HCT116 (cell line): ENCODE measurements at regions not wholly inside any gene's neighbourhood (a gene's known extent, or its start where the extent isn't known, plus 50 kb on each side); places are given as distances from the start of the nearest gene placed in this dataset.

Source experiments
- ATAC-seq: fragments of 200-7000 bp; cut with Tn5 transposase; 2 replicates; pipeline ENCODE4 v1.9.1; 2020; ENCODE audit warnings: mild to moderate bottlenecking, moderate library complexity
- BruUV-seq: library from RNA; stranded (reverse); fragments of 400-500 nt; replicated peaks from 2 replicates; lab custom pipeline; 2021; lab: Mats Ljungman, UMichigan
- CTCF ChIA-PET: fragments of 300-600 bp; sonication (Branson Sonifier 250); formaldehyde crosslinking; loops from one replicate; lab custom pipeline; 2021; ENCODE audit warnings: antibody characterized with exemption; lab: Charles Lee
- POLR2A ChIA-PET: fragments of 300-600, 350-600 bp; sonication (Branson Sonifier 250); formaldehyde crosslinking; loops from one replicate; lab custom pipeline; 2021; ENCODE audit warnings: antibody characterized with exemption; lab: Charles Lee
- RAD21 ChIA-PET, 2 experiments: fragments of 300-600 bp; sonication (Branson Sonifier 250); formaldehyde crosslinking; loops; one replicate each; lab custom pipeline; 2023; ENCODE audit warnings: low total read pairs in 2 of 2; ENCODE audit not compliant: uncharacterized antibody in 2 of 2, unreplicated experiment in 2 of 2, low non-redundant PET in 1 of 2; lab: Charles Lee
- DNase-seq: peaks from one replicate; pipeline ENCODE4 v3.0.0-alpha.2; 2010; ENCODE audit warnings: low read depth, low spot score
- H2AFZ ChIP-seq: fragments of 200-600 bp; shearing (Covaris generic), sonication (generic); 2 replicates; pipeline ENCODE4 v1.6.1; 2017; ENCODE audit warnings: low read depth, mixed run types, mixed read lengths, antibody characterized with exemption, low read length; ENCODE audit not compliant: poor library complexity, severe bottlenecking
- H3K27ac ChIP-seq: 2 replicates; pipeline ENCODE4 v1.5.1; 2012; ENCODE audit warnings: low read depth, low read length
- H3K27me3 ChIP-seq: fragments of 200-600 bp; sonication (generic); 2 replicates; pipeline ENCODE4 v1.6.1; 2016; ENCODE audit warnings: mixed run types, low read length, mixed read lengths; ENCODE audit not compliant: insufficient read depth
- H3K36me3 ChIP-seq, 2 experiments: fragments of 200-500 bp in 1 of 2; fragments of 200-600 bp in 1 of 2; sonication (Bioruptor generic) in 1 of 2; sonication (generic) in 1 of 2; 2 replicates each; pipeline versions ENCODE4 v1.5.1 to v1.6.1; 2014 to 2016; ENCODE audit warnings: low read length in 2 of 2, inconsistent platforms in 1 of 2, mixed read lengths in 1 of 2, mixed run types in 1 of 2; ENCODE audit not compliant: insufficient read depth in 2 of 2, control insufficient read depth in 1 of 2
- H3K4me1 ChIP-seq, 2 experiments: fragments of 200-600 bp in 1 of 2; sonication (generic) in 1 of 2; 2 replicates each; pipeline versions ENCODE4 v1.5.1 to v1.6.1; 2012 to 2017; ENCODE audit warnings: low read length in 2 of 2, inconsistent platforms in 1 of 2, mild to moderate bottlenecking in 1 of 2, mixed read lengths in 1 of 2, mixed run types in 1 of 2, moderate library complexity in 1 of 2; ENCODE audit not compliant: insufficient read depth in 2 of 2, control insufficient read depth in 1 of 2
- H3K4me2 ChIP-seq: fragments of 200-600 bp; sonication (generic); 2 replicates; pipeline ENCODE4 v1.6.1; 2017; ENCODE audit warnings: mixed run types, low read length, mixed read lengths
- H3K4me3 ChIP-seq, 2 experiments: fragments of 200-600 bp in 1 of 2; sonication (generic) in 1 of 2; replicated peaks in 1 of 2; 2 replicates each; pipeline ENCODE4 v1.5.1; 2011 to 2016; ENCODE audit warnings: low read length in 2 of 2, control low read depth in 1 of 2, low read depth in 1 of 2, mild to moderate bottlenecking in 1 of 2, mixed read lengths in 1 of 2, mixed run types in 1 of 2
- H3K79me2 ChIP-seq: fragments of 200-600 bp; sonication (generic); 2 replicates; pipeline ENCODE4 v1.6.1; 2017; ENCODE audit warnings: mild to moderate bottlenecking, mixed run types, low read length, moderate library complexity, mixed read lengths; ENCODE audit not compliant: insufficient read depth
- H3K9ac ChIP-seq: fragments of 200-600 bp; sonication (generic); 2 replicates; pipeline ENCODE4 v1.6.1; 2016; ENCODE audit warnings: low read length, mixed read lengths
- H3K9me2 ChIP-seq: fragments of 200-600 bp; sonication (generic), shearing (Covaris generic); 2 replicates; pipeline ENCODE4 v1.6.1; 2017; ENCODE audit warnings: mixed run types, mild to moderate bottlenecking, moderate library complexity; ENCODE audit not compliant: insufficient read depth
- H3K9me3 ChIP-seq, 2 experiments: fragments of 200-500 bp in 1 of 2; fragments of 200-600 bp in 1 of 2; sonication (Bioruptor generic) in 1 of 2; sonication (generic) in 1 of 2; 2 replicates each; pipeline ENCODE4 v1.6.1; 2014 to 2017; ENCODE audit warnings: low read length in 2 of 2, mixed read lengths in 2 of 2, inconsistent platforms in 1 of 2, low read depth in 1 of 2, mild to moderate bottlenecking in 1 of 2, mixed run types in 1 of 2, moderate library complexity in 1 of 2; ENCODE audit not compliant: control insufficient read depth in 1 of 2, insufficient read depth in 1 of 2
- H4K20me1 ChIP-seq: fragments of 200-600 bp; sonication (generic), shearing (Covaris generic); 2 replicates; pipeline ENCODE4 v1.6.1; 2017; ENCODE audit warnings: mixed run types, mild to moderate bottlenecking, moderate library complexity; ENCODE audit not compliant: insufficient read depth
- ATF3 ChIP-seq: IDR thresholded peaks from 2 replicates; pipeline ENCODE4 v1.6.1; 2012
- CBX3 ChIP-seq: IDR thresholded peaks from 2 replicates; pipeline ENCODE4 v1.6.1; 2012; ENCODE audit warnings: low read depth
- CEBPB ChIP-seq: IDR thresholded peaks from 2 replicates; pipeline ENCODE4 v1.6.1; 2012; ENCODE audit warnings: low read depth
- CTCF ChIP-seq, 3 experiments: fragments of 200-600 bp in 1 of 3; sonication (generic) in 1 of 3; IDR thresholded peaks in 2 of 3; conservative IDR thresholded peaks in 1 of 3; 2 replicates each; pipeline ENCODE4 v1.5.1; 2012 to 2017; ENCODE audit warnings: low read depth in 2 of 3, low read length in 2 of 3, antibody characterized with exemption in 1 of 3, borderline replicate concordance in 1 of 3, control low read depth in 1 of 3, mild to moderate bottlenecking in 1 of 3, mixed read lengths in 1 of 3, mixed run types in 1 of 3, moderate library complexity in 1 of 3; ENCODE audit not compliant: insufficient read depth in 1 of 3
- EGR1 ChIP-seq: IDR thresholded peaks from 2 replicates; pipeline ENCODE4 v1.6.1; 2012; ENCODE audit warnings: low read depth
- ELF1 ChIP-seq: IDR thresholded peaks from 2 replicates; pipeline ENCODE4 v1.6.1; 2012; ENCODE audit warnings: low read depth, borderline replicate concordance
- EZH2phosphoT487 ChIP-seq: fragments of 200-600 bp; IDR thresholded peaks from 2 replicates; pipeline ENCODE4 v1.6.1; 2018; ENCODE audit warnings: antibody characterized with exemption, borderline replicate concordance
- FOSL1 ChIP-seq: IDR thresholded peaks from 2 replicates; pipeline ENCODE4 v1.6.1; 2012; ENCODE audit warnings: low read depth
- JUND ChIP-seq: IDR thresholded peaks from 2 replicates; pipeline ENCODE4 v1.6.1; 2012
- POLR2A ChIP-seq: IDR thresholded peaks from 2 replicates; pipeline ENCODE4 v1.7.0; 2011; ENCODE audit warnings: borderline replicate concordance; ENCODE audit not compliant: insufficient read depth, insufficient read length; ENCODE audit errors: extremely low read depth
- POLR2AphosphoS5 ChIP-seq: IDR thresholded peaks from 2 replicates; pipeline ENCODE4 v1.6.1; 2011; ENCODE audit warnings: mild to moderate bottlenecking, low read depth, low read length, moderate library complexity
- REST ChIP-seq: IDR thresholded peaks from 2 replicates; pipeline ENCODE4 v1.6.1; 2012; ENCODE audit warnings: low read depth
- SIN3A ChIP-seq: IDR thresholded peaks from 2 replicates; pipeline ENCODE4 v1.6.1; 2012; ENCODE audit warnings: low read depth
- SP1 ChIP-seq: IDR thresholded peaks from 2 replicates; pipeline ENCODE4 v1.6.1; 2012; ENCODE audit warnings: low read depth
- SRF ChIP-seq: IDR thresholded peaks from 2 replicates; pipeline ENCODE4 v1.6.1; 2012; ENCODE audit warnings: low read depth
- YY1 ChIP-seq: IDR thresholded peaks from 2 replicates; pipeline ENCODE4 v1.6.1; 2011; ENCODE audit warnings: low read length, low read depth, moderate library complexity, mild to moderate bottlenecking; ENCODE audit not compliant: insufficient replicate concordance; ENCODE audit errors: extremely low read depth
- ZBTB33 ChIP-seq: IDR thresholded peaks from 2 replicates; pipeline ENCODE4 v1.6.1; 2011; ENCODE audit warnings: mild to moderate bottlenecking, low read length, moderate library complexity; ENCODE audit not compliant: insufficient replicate concordance; ENCODE audit errors: extremely low read depth
- ZNF274 ChIP-seq: fragments of 200-500 bp; sonication (Bioruptor generic); IDR thresholded peaks from 2 replicates; pipeline ENCODE4 v1.6.1; 2014; ENCODE audit warnings: mild to moderate bottlenecking, low read depth, low read length, inconsistent platforms
- intact Hi-C: fragments of 100-400 bp; cut with micrococcal nuclease; formaldehyde crosslinking; loops from 2 replicates; pipeline ENCODE4 v1.10.0; 2022

- DNase-seq, result no peak
- no peak for ATAC-seq
- TF ChIP-seq JUND (no peak), YY1 (no peak), CTCF (IDR thresholded peaks at IDR 0.05 in 2 of 3, conservative IDR thresholded peaks at IDR 0.05 in 1 of 3; ENCODE audit: borderline replicate concordance in 1 of 3, insufficient read depth in 1 of 3, low read depth in 2 of 3, low read length in 2 of 3) (no peak), POLR2A (no peak), ATF3 (no peak), SP1 (no peak), ZNF274 (no peak), ZBTB33 (no peak), CEBPB (no peak), ELF1 (no peak), EGR1 (no peak), EZH2phosphoT487 (no peak), REST (no peak), CBX3 (no peak), POLR2AphosphoS5 (no peak), SIN3A (no peak), SRF (no peak), FOSL1 (no peak)
- BruUV-seq, result no TSS peak
- no peak overlapping the region for H3K4me2 ChIP-seq
- no peaks in the 10 kb centered on the region for H3K27me3 ChIP-seq
- no peak overlapping the region for H3K4me3 ChIP-seq
- RAD21 ChIA-PET, result no interaction called here
- no peak overlapping the region for H2AFZ ChIP-seq
- no peaks in the 10 kb centered on the region for H4K20me1 ChIP-seq
- H3K9ac ChIP-seq, result no peak overlapping the region
- H3K79me2 ChIP-seq, result no peaks in the 10 kb centered on the region
- intact Hi-C loops, result no loop called here
- H3K4me1 ChIP-seq, result no peaks in the 10 kb centered on the region
- POLR2A ChIA-PET, result no interaction called here
- H3K27ac ChIP-seq, result no peak overlapping the region
- H3K36me3 ChIP-seq, result no peaks in the 10 kb centered on the region
- H3K9me3 ChIP-seq, result no peaks in the 10 kb centered on the region
- no peaks in the 10 kb centered on the region for H3K9me2 ChIP-seq
- CTCF ChIA-PET, result no interaction called here
Observed at GRCh38 chr14:94942601-94943000, 172.7 kb upstream of the GSC start.
